Smooth muscle cell (in vitro differentiated cells): ENCODE measurements at regions not wholly inside any gene's neighbourhood (a gene's known extent, or its start where the extent isn't known, plus 50 kb on each side); places are given as distances from the start of the nearest gene placed in this dataset.

Experiments used
- DNase-seq: peaks from one replicate; lab custom pipeline; 2025; ENCODE audit not compliant: unreplicated experiment; lab: John Stamatoyannopoulos, UW
- H2AFZ ChIP-seq: fragments of 200-600 bp; sonication (generic); 2 replicates; pipeline ENCODE4 v1.6.0; 2016; ENCODE audit warnings: antibody characterized with exemption, low read depth, mild to moderate bottlenecking
- H3F3A ChIP-seq: fragments of 200-600 bp; sonication (generic); 2 replicates; pipeline ENCODE4 v1.6.0; 2017; ENCODE audit warnings: antibody characterized with exemption, low read depth
- H3K27ac ChIP-seq: fragments of 200-600 bp; sonication (generic); 2 replicates; pipeline ENCODE4 v1.5.1; 2016; ENCODE audit warnings: low read depth, mild to moderate bottlenecking
- H3K27me3 ChIP-seq: fragments of 200-600 bp; sonication (generic); 2 replicates; pipeline ENCODE4 v1.6.1; 2016; ENCODE audit warnings: low read depth, mild to moderate bottlenecking
- H3K36me3 ChIP-seq: fragments of 200-600 bp; sonication (generic); 2 replicates; pipeline ENCODE4 v1.5.1; 2016; ENCODE audit warnings: low read depth
- H3K4me1 ChIP-seq: fragments of 200-600 bp; sonication (generic); 2 replicates; pipeline ENCODE4 v1.5.1; 2016; ENCODE audit warnings: low read depth
- H3K4me2 ChIP-seq: fragments of 200-600 bp; sonication (generic); 2 replicates; pipeline ENCODE4 v1.6.0; 2016; ENCODE audit warnings: mild to moderate bottlenecking
- H3K4me3 ChIP-seq: fragments of 200-600 bp; sonication (generic); 2 replicates; pipeline ENCODE4 v1.5.1; 2016; ENCODE audit warnings: mild to moderate bottlenecking
- H3K79me2 ChIP-seq: fragments of 200-600 bp; sonication (generic); 2 replicates; pipeline ENCODE4 v1.6.0; 2016; ENCODE audit warnings: low read depth, mild to moderate bottlenecking
- H3K9ac ChIP-seq: fragments of 200-600 bp; sonication (generic); 2 replicates; pipeline ENCODE4 v1.6.0; 2016; ENCODE audit warnings: low read depth
- H3K9me3 ChIP-seq: fragments of 200-600 bp; sonication (generic); replicated peaks from 2 replicates; pipeline ENCODE4 v1.5.1; 2016; ENCODE audit warnings: low read depth
- H4K20me1 ChIP-seq: fragments of 200-600 bp; sonication (generic); 2 replicates; pipeline ENCODE4 v1.6.0; 2016; ENCODE audit warnings: low read depth
- CTCF ChIP-seq: fragments of 200-600 bp; sonication (generic); IDR thresholded peaks from 2 replicates; pipeline ENCODE4 v1.5.1; 2017; ENCODE audit warnings: borderline replicate concordance, mild to moderate bottlenecking, antibody characterized with exemption; ENCODE audit not compliant: insufficient read depth, poor library complexity, severe bottlenecking
- WGBS: methylation state at CpG from one replicate; pipeline ENCODE4 v1.1.7; 2016; ENCODE audit warnings: low lambda C conversion rate; 5-methylcytosine and 5-hydroxymethylcytosine counted together

GRCh38 chr2:33810046-33810835 lies 211.1 kb upstream of the FAM98A start:
- TF ChIP-seq CTCF = no peak
- Histone ChIP-seq H3K27ac (peak overlapping the region; percentile 75), H3F3A (no peaks in the 10 kb centered on the region), H3K79me2 (no peaks in the 10 kb centered on the region), H3K9me3 (no peaks in the 10 kb centered on the region), H3K36me3 (no peaks in the 10 kb centered on the region), H3K4me1 (peaks cover 3% of the 10 kb centered on the region), H4K20me1 (no peaks in the 10 kb centered on the region), H3K4me2 (peak overlapping the region; percentile 63), H2AFZ (peak overlapping the region; percentile 44), H3K27me3 (no peaks in the 10 kb centered on the region), H3K9ac (no peak overlapping the region), H3K4me3 (no peak overlapping the region)
- 43% methylated on average over 9 of the region's 9 CpGs for WGBS
- DNase-seq = no peak

DNA sequence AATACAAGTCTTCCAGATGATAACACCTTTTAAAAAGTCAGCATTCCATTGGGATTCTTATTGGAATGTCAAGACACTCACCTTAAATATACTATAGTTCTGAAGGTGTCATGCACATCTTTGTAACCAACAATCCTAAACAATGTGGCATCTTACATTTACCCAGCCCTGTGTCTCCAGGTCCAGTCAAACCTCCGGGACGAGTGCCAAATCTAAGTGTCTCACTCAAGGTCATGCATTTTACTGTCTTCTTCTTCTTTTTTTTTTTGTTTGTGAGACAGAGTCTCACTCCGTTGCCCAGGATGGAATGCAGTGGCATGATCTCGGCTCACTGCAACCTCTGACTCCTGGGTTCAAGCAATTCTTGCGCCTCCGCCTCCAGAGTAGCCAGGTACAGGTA lies 206.9 kb upstream of the FAM98A start:
- 94% methylated on average over 6 of the region's 6 CpGs for WGBS
- Histone ChIP-seq H2AFZ (no peak overlapping the region), H3K79me2 (no peaks in the 10 kb centered on the region), H3K4me1 (peaks cover 3% of the 10 kb centered on the region), H3K9ac (no peak overlapping the region), H3K4me3 (no peak overlapping the region), H3K4me2 (no peak overlapping the region), H3K36me3 (no peaks in the 10 kb centered on the region), H4K20me1 (no peaks in the 10 kb centered on the region), H3K9me3 (no peaks in the 10 kb centered on the region), H3K27ac (no peak overlapping the region), H3K27me3 (no peaks in the 10 kb centered on the region), H3F3A (no peaks in the 10 kb centered on the region)
- no peak for DNase-seq
- no peak for TF ChIP-seq CTCF

DNA sequence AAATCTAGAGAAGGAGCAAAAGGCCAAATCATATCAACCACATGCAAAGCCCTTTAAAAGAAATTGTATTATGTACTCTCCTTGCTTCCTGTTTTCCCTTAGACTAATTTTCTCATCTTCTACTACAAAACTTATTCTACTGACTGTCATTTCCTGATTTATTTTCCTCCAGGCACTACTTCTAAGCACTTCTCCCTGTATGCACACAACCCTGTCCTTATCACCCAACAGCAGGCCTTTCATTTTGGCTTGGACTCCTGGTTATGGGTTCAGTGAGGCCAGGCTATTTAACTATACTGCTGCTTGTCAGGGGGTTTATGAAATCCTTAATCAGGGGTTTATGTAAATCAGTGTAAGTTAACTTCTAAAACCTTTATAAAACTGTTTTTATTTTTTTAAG lies 205.1 kb upstream of the FAM98A start:
- TF ChIP-seq CTCF = no peak
- no peaks in the 10 kb centered on the region for H3K9me3 ChIP-seq

DNA sequence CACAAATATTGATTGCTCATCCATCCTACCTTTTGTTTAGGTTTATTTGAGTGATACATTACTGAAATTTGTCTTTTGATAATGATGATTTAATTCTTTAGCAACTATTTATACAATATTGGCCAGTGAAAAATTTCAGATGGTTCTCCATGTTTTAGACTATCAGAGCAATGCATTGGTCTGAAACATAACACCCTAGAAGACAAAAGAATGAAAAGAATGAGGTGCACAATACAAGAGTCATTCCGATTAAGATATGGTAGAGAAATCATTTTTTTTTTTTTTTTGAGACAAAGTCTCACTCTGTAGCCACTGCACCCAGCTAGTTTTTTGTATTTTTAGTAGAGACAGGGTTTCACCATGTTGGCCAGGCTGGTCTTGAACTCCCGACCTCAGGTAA lies 197.4 kb upstream of the FAM98A start:
- 95% methylated on average over 2 of the region's 2 CpGs for WGBS
- Histone ChIP-seq H3K36me3 (no peaks in the 10 kb centered on the region), H3K4me3 (no peak overlapping the region), H3K27me3 (no peaks in the 10 kb centered on the region), H3K9ac (no peak overlapping the region), H3F3A (no peaks in the 10 kb centered on the region), H3K4me1 (no peaks in the 10 kb centered on the region), H4K20me1 (no peaks in the 10 kb centered on the region), H3K27ac (no peak overlapping the region), H3K9me3 (no peaks in the 10 kb centered on the region), H3K4me2 (no peak overlapping the region), H2AFZ (no peak overlapping the region), H3K79me2 (no peaks in the 10 kb centered on the region)
- TF ChIP-seq CTCF = no peak
- DNase-seq = no peak

More for the DNA sequence above, 205.1 kb upstream of the FAM98A start:
- no peaks in the 10 kb centered on the region for H4K20me1 ChIP-seq
- H3K4me3 ChIP-seq = no peak overlapping the region
- H3F3A ChIP-seq = no peaks in the 10 kb centered on the region
- no peak overlapping the region for H3K4me2 ChIP-seq
- no peaks in the 10 kb centered on the region for H3K4me1 ChIP-seq
- H2AFZ ChIP-seq = no peak overlapping the region
- no peak for DNase-seq
- H3K36me3 ChIP-seq = no peaks in the 10 kb centered on the region
- H3K9ac ChIP-seq = no peak overlapping the region
- no peaks in the 10 kb centered on the region for H3K27me3 ChIP-seq
- no peak overlapping the region for H3K27ac ChIP-seq
- no peaks in the 10 kb centered on the region for H3K79me2 ChIP-seq
